ENCODE measurements at regions not wholly inside any gene's neighbourhood (a gene's known extent, or its start where the extent isn't known, plus 50 kb on each side); places are given as distances from the start of the nearest gene placed in this dataset.

- TF ChIP-seq POLR2AphosphoS5 (IDR thresholded peaks at IDR 0.05) (no peak), CTCF (IDR thresholded peaks at IDR 0.05) (no peak), EP300 (IDR thresholded peaks at IDR 0.05) (no peak)
These were observed 126.3 kb upstream of the SERTAD2 start for GRCh38 chr2:64780041-64780440.
